Erythroblast (primary cell): ENCODE measurements at regions not wholly inside any gene's neighbourhood (a gene's known extent, or its start where the extent isn't known, plus 50 kb on each side); places are given as distances from the start of the nearest gene placed in this dataset.
"Not testable (repeated sequence)": the region's sequence is repeated elsewhere in the genome, so short reads cannot be mapped to it uniquely, and the experiment has no call there.

Source experiments
- DNase-seq, 2 experiments: peaks; one replicate each; lab custom pipeline; 2025; lab: John Stamatoyannopoulos, UW
- GATA1 ChIP-seq: IDR thresholded peaks from 2 replicates; pipeline ENCODE4 v1.6.1; 2011; ENCODE audit warnings: low read depth, mild to moderate bottlenecking, control low read depth, low read length, moderate library complexity
- POLR2A ChIP-seq: IDR thresholded peaks from 2 replicates; pipeline ENCODE4 v1.6.1; 2011; ENCODE audit warnings: mild to moderate bottlenecking, low read length

- TF ChIP-seq GATA1, result no peak
- TF ChIP-seq POLR2A, result no peak
- no peak for DNase-seq
These were observed 58.8 kb downstream of the UQCRFS1 start for GRCh38 chr19:29154163-29154562.

DNA sequence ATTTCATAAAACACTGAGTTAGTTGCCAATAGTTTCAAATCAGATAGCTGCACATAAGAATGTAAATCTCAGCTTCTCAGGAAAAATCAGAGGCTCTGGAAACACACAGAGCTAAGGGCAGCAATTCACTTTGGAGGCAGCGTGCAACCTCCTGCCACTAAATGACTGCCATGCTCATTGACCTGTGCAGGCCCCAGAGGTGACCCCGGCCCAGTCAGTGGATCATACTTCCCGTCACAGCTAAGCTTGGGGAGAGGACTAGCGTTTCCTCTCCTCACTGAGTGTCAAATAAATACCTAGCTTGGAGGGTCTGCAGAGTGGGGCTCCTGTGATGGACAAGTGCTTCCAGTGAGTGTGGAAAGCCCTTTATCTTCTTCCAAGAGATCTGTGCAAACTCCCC lies 67.2 kb downstream of the UQCRFS1 start:
- TF ChIP-seq GATA1, result no peak
- TF ChIP-seq POLR2A, result no peak
- no peak for DNase-seq

GRCh38 chr19:29143183-29143582 lies 69.8 kb downstream of the UQCRFS1 start:
- no peak for TF ChIP-seq POLR2A
- TF ChIP-seq GATA1, result no peak

GRCh38 chr19:29139227-29139626 lies 73.7 kb downstream of the UQCRFS1 start:
- TF ChIP-seq GATA1 (no peak), POLR2A (no peak)
- DNase-seq, result no peak

More at GRCh38 chr19:29143183-29143582, 69.8 kb downstream of the UQCRFS1 start:
- no peak for DNase-seq

- not testable (repeated sequence) for DNase-seq
These were observed 74.7 kb downstream of the UQCRFS1 start for GRCh38 chr19:29138206-29138605.

DNA sequence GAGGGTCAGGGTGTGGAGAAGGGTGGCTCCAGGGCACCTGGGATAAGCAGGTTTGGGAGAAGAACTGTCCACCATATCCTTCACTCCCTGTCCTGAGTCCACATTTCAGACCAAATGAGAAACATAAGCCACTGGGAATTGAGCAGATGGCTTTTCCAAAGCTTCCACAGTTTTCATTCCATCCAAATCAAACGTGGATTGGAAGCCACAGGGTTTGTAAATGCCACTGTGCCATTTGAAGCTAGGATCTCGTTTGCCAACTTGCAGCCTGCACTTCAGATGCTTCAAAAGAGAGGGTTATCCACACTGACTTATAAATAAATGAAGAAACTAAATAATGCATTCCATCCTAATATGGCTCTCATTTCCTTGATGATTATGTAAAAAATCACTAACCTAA lies 81.5 kb downstream of the UQCRFS1 start:
- no peak for TF ChIP-seq GATA1
- no peak for TF ChIP-seq POLR2A
- DNase-seq, result no peak

DNA sequence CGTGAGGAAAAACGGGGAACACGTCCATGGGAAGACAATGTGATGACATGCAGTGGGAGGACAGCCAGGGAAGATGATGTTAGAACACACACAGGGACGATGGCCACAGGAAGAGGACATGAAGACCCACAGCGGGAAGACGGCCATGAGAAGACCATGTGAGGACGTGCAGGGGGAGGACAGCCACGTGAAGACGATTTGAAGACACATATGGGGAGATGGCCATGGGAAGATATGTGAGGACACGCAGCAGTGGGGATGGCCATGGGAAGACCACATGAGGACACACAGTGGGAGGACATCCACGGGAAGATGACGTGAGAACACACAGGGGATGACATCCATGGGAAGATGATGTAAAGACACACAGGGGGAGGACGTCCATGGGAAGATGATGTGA lies 83.8 kb downstream of the UQCRFS1 start:
- TF ChIP-seq GATA1 (no peak), POLR2A (no peak)
- no peak for DNase-seq

- TF ChIP-seq GATA1 (no peak), POLR2A (no peak)
- no peak for DNase-seq
These were observed 84.7 kb downstream of the UQCRFS1 start for GRCh38 chr19:29128203-29128602.

DNA sequence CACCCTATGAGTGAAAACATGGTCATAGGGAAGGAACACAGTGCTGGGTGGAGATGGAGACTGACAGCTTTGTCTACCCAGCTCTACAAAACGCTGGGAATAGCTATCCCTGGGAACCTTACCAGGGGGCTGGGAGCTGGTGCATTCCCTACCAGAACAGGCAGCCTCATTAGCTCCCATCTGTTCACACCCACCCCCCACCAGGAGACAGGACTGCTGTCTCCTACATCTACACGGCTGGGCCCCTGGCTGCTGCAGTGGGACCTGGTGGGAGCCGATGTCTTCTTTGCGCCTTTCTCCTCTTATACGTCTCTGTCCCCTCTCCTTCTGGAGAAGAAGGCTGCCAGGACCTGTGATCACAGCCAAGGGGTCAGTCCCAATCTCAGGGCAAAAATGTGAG lies 90.8 kb downstream of the UQCRFS1 start:
- TF ChIP-seq POLR2A (no peak), GATA1 (no peak)
- DNase-seq, result no peak

DNA sequence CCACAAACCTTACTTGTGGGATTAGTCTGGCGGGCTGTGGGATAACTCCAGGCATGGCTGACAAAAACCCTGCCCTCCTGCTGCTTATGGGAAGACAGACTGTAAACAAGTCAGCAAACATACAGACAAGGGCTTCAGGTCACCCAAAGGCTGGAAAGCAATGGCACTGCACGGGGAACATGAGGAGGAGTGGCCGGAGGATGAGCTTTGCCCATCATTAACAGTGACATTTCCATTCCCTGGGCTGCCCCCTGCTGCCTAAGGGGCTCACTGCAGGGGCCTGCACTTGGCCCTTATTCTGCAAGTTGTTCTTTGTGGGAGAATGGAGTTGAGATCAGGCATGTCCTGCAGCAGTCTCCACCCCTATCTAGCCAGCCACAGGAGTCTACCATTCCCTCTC lies 91.3 kb downstream of the UQCRFS1 start:
- TF ChIP-seq POLR2A (no peak), GATA1 (no peak)
- DNase-seq, result peak in 1 of 2 experiments; percentile 3

DNA sequence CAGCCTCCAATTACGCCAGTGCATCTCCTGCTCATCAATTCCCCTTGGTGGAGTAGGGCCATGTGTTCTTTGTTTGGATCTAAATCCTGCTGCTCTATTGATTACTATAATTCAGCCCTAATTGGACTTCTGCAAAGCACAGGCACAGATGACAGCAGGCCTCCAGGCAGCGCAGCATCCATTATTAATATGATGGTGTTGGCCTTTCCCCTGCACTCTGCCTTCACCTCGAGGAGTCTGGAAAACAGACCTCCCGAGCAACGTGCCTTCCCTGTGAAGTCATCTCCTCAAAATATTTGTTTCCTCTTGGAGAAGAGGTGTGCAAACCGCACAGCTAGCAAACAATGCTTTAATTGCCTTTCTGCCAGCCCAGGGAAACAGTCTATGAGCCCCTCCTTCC lies 92.5 kb downstream of the UQCRFS1 start:
- DNase-seq, result no peak
- TF ChIP-seq POLR2A (no peak), GATA1 (no peak)

DNA sequence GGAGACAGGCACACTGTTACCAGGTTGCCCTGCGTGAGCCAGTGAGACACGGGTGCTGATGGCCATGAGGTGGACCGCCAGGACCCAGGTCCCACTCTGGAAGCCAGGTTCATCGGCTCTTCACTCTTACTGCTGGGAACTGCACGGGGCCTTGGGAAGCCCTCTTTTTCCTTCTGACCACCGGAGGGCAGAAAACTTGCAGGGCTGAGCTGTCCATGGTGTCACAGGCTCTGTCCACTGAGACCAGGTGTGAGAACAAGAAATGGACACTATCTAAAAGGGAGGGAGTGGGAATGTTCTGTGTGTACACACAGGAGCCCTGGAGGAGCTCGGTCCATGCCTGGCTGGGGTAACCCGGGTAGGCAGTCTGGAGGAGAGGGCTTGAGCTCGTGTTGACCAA lies 93.4 kb downstream of the UQCRFS1 start:
- no peak for TF ChIP-seq POLR2A
- TF ChIP-seq GATA1, result no peak
- no peak for DNase-seq

DNA sequence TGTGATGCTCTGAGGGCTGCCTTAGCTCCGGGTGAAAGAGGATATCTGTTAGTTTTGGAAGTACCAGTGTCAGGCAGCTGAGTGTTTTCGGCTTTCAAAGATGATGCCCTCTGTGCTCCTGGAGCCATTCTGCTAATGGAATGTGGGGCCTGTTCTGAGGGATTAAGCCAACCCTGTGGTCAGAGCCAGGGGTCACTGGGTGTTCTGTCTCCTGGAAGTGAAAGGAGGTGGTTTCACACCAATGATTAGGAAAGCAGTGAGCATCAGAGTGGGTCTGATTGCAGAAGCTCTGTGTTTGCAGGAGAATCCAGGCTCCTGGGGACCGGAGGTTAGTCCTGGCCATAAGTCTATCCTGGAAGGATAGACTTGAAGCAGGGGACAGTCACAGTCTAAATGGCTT lies 94.6 kb downstream of the UQCRFS1 start:
- no peak for DNase-seq
- TF ChIP-seq POLR2A (no peak), GATA1 (no peak)

GRCh38 chr19:29117926-29118325 lies 95.0 kb downstream of the UQCRFS1 start:
- no peak for DNase-seq
- TF ChIP-seq GATA1 (no peak), POLR2A (no peak)

DNA sequence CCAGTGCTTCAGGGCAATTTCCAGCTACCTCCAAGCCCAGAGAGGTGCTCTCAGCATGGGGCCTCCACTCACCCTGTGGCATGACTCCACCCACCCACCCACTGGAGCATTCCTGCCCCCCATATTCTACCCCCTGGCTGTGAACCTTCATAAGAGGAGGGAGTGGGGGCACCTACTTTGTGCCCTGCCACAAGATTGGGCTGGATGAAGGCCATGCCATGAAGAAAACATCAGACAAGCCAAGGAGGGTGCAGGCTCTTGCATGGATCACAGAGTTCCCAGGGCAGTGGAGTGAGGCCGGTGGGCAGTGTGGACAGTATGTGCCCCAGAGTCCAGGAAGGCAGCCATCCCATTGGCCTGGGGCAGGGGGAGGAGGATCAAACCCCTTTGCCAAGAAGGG lies 97.8 kb downstream of the UQCRFS1 start:
- no peak for DNase-seq
- TF ChIP-seq POLR2A (no peak), GATA1 (no peak)

GRCh38 chr19:29113838-29114237 lies 99.1 kb downstream of the UQCRFS1 start:
- no peak for DNase-seq
- TF ChIP-seq GATA1, result no peak
- TF ChIP-seq POLR2A, result no peak
